Tibial artery (tissue), 4 donors: ENCODE measurements at regions not wholly inside any gene's neighbourhood (a gene's known extent, or its start where the extent isn't known, plus 50 kb on each side); places are given as distances from the start of the nearest gene placed in this dataset.

Source experiments
- DNase-seq, 2 donors: peaks; one replicate each; pipeline ENCODE4 v3.0.0-alpha.2; 2019
- H3K27ac ChIP-seq, 2 donors: fragments of 200-600 bp; sonication (generic) in 1 of 2; 1 replicate in 1 of 2; 2 replicates in 1 of 2; pipeline ENCODE4 v1.5.1; 2018 to 2019; ENCODE audit warnings: mild to moderate bottlenecking in 1 of 2
- H3K27me3 ChIP-seq, 2 donors: fragments of 200-600 bp; sonication (generic) in 1 of 2; one replicate each; pipeline versions ENCODE4 v1.5.1 to v1.6.0; 2016 to 2019
- H3K36me3 ChIP-seq, 3 donors: fragments of 200-600 bp; sonication (generic) in 2 of 3; one replicate each; pipeline ENCODE4 v1.5.1; 2016 to 2019; ENCODE audit warnings: mild to moderate bottlenecking in 2 of 3
- H3K4me1 ChIP-seq, 4 donors: fragments of 200-600 bp; sonication (generic) in 2 of 4; 1 replicate in 3 of 4; 2 replicates in 1 of 4; pipeline ENCODE4 v1.5.1; 2016 to 2019
- H3K4me3 ChIP-seq, 2 donors: fragments of 200-600 bp; sonication (generic) in 1 of 2; 1 replicate in 1 of 2; 2 replicates in 1 of 2; pipeline ENCODE4 v1.5.1; 2018 to 2019; ENCODE audit warnings: mild to moderate bottlenecking in 2 of 2
- H3K9me3 ChIP-seq, 3 donors: fragments of 200-600 bp; sonication (generic) in 1 of 3; one replicate each; pipeline ENCODE4 v1.5.1; 2016 to 2019
- intact Hi-C: fragments of 100-400 bp; cut with DNase I; formaldehyde crosslinking; loops from one replicate; pipeline ENCODE4 v1.15.0; 2023; ENCODE audit warnings: low total_unique reads
- TF ChIP-seq, protein P1 (sequence below), 2 experiments: fragments of 200-600 bp in 1 of 2; fragments of 450-650 bp in 1 of 2; IDR thresholded peaks; one replicate each; pipeline ENCODE4 v1.5.1; 2017 to 2019; ENCODE audit warnings: antibody characterized with exemption in 2 of 2, mild to moderate bottlenecking in 1 of 2, moderate library complexity in 1 of 2

GRCh38 chr4:32958586-32958985, 2238.4 kb downstream of the PCDH7 start:
- Histone ChIP-seq H3K4me3 (no peak overlapping the region), H3K36me3 (no peaks in the 10 kb centered on the region), H3K9me3 (no peaks in the 10 kb centered on the region), H3K27ac (no peak overlapping the region), H3K27me3 (no peaks in the 10 kb centered on the region), H3K4me1 (no peaks in the 10 kb centered on the region)
- intact Hi-C loops = no loop called here
- no peak for DNase-seq
- TF ChIP-seq, protein P1, sequence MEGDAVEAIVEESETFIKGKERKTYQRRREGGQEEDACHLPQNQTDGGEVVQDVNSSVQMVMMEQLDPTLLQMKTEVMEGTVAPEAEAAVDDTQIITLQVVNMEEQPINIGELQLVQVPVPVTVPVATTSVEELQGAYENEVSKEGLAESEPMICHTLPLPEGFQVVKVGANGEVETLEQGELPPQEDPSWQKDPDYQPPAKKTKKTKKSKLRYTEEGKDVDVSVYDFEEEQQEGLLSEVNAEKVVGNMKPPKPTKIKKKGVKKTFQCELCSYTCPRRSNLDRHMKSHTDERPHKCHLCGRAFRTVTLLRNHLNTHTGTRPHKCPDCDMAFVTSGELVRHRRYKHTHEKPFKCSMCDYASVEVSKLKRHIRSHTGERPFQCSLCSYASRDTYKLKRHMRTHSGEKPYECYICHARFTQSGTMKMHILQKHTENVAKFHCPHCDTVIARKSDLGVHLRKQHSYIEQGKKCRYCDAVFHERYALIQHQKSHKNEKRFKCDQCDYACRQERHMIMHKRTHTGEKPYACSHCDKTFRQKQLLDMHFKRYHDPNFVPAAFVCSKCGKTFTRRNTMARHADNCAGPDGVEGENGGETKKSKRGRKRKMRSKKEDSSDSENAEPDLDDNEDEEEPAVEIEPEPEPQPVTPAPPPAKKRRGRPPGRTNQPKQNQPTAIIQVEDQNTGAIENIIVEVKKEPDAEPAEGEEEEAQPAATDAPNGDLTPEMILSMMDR (IDR thresholded peaks at IDR 0.05) = no peak

DNA sequence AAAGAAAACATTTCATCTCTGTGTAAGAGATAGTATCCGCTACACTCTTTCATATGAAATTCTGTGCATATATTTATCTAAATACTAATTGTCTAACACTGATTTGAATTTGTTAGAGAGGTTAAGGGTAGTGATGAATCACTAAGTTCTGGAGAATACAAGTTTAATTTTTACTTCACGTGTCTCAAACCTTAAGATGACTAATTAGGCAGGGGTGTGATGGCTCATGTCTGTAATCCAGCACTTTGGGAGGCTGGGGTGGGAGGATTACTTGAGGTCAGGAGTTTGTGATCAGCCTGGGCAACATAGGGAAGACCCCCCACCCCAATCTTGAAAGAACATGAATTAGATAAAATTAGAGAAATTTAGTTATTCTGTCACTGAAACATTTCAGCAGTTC, 2241.9 kb downstream of the PCDH7 start:
- Histone ChIP-seq H3K9me3 (no peaks in the 10 kb centered on the region), H3K36me3 (no peaks in the 10 kb centered on the region)
- TF ChIP-seq, protein P1 (IDR thresholded peaks at IDR 0.05) = no peak

GRCh38 chr4:32985256-32985655, 2265.1 kb downstream of the PCDH7 start:
- intact Hi-C loops = no loop called here
- no peak overlapping the region for H3K4me3 ChIP-seq
- no peaks in the 10 kb centered on the region for H3K4me1 ChIP-seq
- H3K27ac ChIP-seq = no peak overlapping the region
- TF ChIP-seq, protein P1 (IDR thresholded peaks at IDR 0.05) = no peak
- no peaks in the 10 kb centered on the region for H3K36me3 ChIP-seq
- no peaks in the 10 kb centered on the region for H3K27me3 ChIP-seq
- no peak for DNase-seq
- H3K9me3 ChIP-seq = no peaks in the 10 kb centered on the region

More for the DNA sequence above, 2241.9 kb downstream of the PCDH7 start:
- intact Hi-C loops = no loop called here
- H3K4me1 ChIP-seq = no peaks in the 10 kb centered on the region
- DNase-seq = no peak
- H3K4me3 ChIP-seq = no peak overlapping the region
- H3K27me3 ChIP-seq = no peaks in the 10 kb centered on the region
- H3K27ac ChIP-seq = no peak overlapping the region

- intact Hi-C loops = no loop called here
- no peaks in the 10 kb centered on the region for H3K4me1 ChIP-seq
Observed at GRCh38 chr4:32986236-32986635, 2266.1 kb downstream of the PCDH7 start.

DNA sequence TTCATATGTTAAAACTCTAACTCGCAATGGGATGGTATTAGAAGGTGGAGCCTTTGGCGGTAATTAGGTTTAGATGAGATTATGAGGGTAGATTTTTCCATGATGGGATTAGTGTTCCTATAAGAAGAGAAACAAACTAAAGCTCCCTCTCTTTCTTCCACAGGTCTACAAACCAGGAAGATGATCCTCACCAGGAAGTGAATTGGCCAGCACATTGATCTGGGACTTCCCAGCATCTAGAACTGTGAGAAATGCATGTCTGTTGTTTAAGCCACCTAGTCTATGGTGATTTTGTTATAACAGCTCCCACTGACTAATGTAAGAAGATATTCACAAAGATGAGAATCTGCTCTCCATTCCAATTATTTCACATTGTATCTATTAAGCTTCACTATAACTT, 2266.9 kb downstream of the PCDH7 start:
- TF ChIP-seq, protein P1 (IDR thresholded peaks at IDR 0.05) = no peak
- Histone ChIP-seq H3K4me1 (no peaks in the 10 kb centered on the region), H3K27ac (no peak overlapping the region), H3K27me3 (no peaks in the 10 kb centered on the region), H3K4me3 (no peak overlapping the region), H3K9me3 (no peaks in the 10 kb centered on the region), H3K36me3 (no peaks in the 10 kb centered on the region)
- DNase-seq = no peak
- intact Hi-C loops = no loop called here

More at GRCh38 chr4:32986236-32986635, 2266.1 kb downstream of the PCDH7 start:
- Histone ChIP-seq H3K27ac (no peak overlapping the region), H3K27me3 (no peaks in the 10 kb centered on the region), H3K9me3 (no peaks in the 10 kb centered on the region), H3K36me3 (no peaks in the 10 kb centered on the region), H3K4me3 (no peak overlapping the region)
- TF ChIP-seq, protein P1 (IDR thresholded peaks at IDR 0.05) = no peak
- no peak for DNase-seq

DNA sequence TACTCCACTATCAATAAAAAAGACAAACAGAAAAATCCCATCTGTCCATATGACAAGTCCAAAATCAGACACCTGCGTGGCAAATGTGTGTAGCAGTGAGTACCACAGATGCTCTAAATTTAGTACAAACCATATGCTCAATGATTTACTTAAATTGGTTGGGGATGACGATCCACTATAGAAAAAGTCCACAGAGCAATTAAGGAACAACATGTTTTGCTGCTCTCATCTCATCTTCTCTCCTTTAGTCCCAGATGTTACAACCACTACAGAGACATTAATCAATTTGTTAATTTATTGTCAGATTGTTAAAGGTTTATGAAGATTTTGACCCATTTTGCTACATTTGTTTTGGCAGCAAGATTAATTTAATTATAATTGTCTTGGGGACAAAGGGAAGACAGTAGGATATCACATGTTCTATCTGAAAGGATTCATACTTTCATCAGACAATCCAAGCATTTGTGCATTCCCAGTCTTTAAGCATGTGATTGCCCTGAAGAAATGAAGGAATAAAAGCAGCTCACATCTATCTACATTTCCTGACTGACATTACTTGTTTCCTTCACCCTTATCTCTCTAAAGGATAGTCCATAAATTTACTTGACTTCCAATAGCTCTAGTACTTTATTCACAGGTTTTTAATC, 2268.1 kb downstream of the PCDH7 start:
- TF ChIP-seq, protein P1 (IDR thresholded peaks at IDR 0.05) = no peak
- intact Hi-C loops = no loop called here

More for the DNA sequence above, 2268.1 kb downstream of the PCDH7 start:
- DNase-seq = no peak
- Histone ChIP-seq H3K4me3 (no peak overlapping the region), H3K36me3 (no peaks in the 10 kb centered on the region), H3K27me3 (no peaks in the 10 kb centered on the region), H3K27ac (no peak overlapping the region), H3K9me3 (no peaks in the 10 kb centered on the region), H3K4me1 (no peaks in the 10 kb centered on the region)
